ENCODE measurements at regions not wholly inside any gene's neighbourhood (a gene's known extent, or its start where the extent isn't known, plus 50 kb on each side); places are given as distances from the start of the nearest gene placed in this dataset.
A peak's percentile ranks its signal among the peaks of the same experiment; 100 is the strongest.
"Not testable (repeated sequence)": the region's sequence is repeated elsewhere in the genome, so short reads cannot be mapped to it uniquely, and the experiment has no call there.

- no peak for DNase-seq (ENCODE audit: low read depth)
These were observed 146.4 kb downstream of the C11orf91 start for GRCh38 chr11:33554219-33554618.

DNA sequence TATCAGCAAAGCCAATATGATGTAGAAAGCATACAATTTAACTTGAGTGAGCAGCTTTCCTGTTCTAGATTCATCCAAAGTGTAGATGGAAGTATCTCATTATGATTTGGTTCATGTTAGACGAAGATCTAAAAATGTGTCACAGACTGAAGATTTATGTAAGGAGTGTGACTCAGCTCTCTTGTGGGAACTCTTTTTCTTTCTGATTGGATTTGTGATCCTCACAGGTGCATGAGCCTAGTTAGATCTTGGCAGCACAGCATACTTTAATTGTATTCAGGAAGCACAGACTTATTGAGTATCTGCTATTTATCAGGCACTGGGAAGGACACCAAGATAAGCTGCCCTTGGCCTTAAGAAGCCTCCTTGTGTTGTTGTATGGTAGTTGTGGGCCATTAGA is 147.1 kb downstream of the C11orf91 start:
- DNase-seq (ENCODE audit: low read depth): no peak

DNA sequence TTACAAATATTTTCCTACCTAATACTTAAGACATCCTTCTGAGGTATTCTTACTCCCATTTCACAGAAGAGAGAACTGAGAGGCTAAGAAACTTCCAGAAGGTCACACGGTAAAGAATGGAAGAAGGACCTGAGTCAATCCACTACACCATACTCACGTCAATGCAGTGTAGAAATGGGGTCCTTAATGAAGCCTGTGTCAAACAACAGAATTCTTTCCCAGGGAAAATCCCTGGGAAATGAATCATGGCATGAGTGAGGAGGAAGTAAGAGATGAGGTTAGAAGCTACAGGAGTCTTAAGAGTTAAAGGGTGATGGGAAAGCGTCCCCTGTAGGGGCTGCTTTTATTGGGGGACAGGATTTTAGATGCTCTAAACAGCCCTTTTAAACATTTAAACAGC is 147.9 kb downstream of the C11orf91 start:
- DNase-seq (ENCODE audit: low read depth): no peak

- no peak for DNase-seq (ENCODE audit: low read depth)
These were observed 149.6 kb downstream of the C11orf91 start for GRCh38 chr11:33551051-33551450.

GRCh38 chr11:33549483-33549882 is 151.1 kb downstream of the C11orf91 start:
- DNase-seq (ENCODE audit: low read depth): no peak

- no peak for DNase-seq (ENCODE audit: low read depth)
These were observed 154.7 kb downstream of the C11orf91 start for GRCh38 chr11:33545931-33546330.

- DNase-seq (ENCODE audit: low read depth): no peak
These were observed 155.8 kb downstream of the C11orf91 start for GRCh38 chr11:33544593-33545373.

DNA sequence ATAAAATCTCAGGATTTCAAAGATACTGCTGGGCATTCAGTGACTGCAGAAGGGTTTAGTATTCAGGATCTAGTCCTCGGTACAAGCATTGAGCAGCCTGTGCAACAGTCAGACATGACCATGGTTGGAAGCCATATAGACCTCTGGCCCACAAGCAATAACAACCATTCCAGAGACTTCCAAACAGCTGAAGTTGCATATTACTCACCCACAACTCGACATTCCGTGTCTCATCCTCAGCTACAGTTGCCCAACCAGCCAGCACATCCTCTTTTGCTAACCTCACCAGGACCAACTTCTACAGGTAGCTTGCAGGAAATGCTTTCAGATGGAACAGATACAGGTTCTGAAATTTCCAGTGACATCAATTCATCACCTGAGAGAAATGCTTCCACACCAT is 156.8 kb downstream of the C11orf91 start:
- DNase-seq (ENCODE audit: low read depth): no peak

DNA sequence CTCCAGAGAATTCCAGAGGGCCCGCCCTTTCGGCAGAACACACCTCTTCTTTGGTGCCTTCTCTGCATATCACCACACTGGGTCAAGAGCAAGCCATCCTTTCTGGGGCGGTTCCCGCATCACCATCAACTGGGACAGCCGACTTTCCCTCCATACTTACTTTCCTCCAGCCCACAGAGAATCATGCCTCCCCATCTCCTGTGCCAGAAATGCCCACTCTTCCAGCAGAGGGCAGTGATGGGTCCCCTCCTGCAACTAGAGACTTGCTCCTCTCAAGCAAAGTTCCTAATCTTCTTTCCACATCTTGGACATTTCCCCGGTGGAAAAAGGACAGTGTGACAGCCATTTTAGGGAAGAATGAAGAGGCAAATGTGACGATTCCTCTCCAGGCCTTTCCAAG is 157.7 kb downstream of the C11orf91 start:
- peak; percentile 22 for DNase-seq (ENCODE audit: low read depth)

DNA sequence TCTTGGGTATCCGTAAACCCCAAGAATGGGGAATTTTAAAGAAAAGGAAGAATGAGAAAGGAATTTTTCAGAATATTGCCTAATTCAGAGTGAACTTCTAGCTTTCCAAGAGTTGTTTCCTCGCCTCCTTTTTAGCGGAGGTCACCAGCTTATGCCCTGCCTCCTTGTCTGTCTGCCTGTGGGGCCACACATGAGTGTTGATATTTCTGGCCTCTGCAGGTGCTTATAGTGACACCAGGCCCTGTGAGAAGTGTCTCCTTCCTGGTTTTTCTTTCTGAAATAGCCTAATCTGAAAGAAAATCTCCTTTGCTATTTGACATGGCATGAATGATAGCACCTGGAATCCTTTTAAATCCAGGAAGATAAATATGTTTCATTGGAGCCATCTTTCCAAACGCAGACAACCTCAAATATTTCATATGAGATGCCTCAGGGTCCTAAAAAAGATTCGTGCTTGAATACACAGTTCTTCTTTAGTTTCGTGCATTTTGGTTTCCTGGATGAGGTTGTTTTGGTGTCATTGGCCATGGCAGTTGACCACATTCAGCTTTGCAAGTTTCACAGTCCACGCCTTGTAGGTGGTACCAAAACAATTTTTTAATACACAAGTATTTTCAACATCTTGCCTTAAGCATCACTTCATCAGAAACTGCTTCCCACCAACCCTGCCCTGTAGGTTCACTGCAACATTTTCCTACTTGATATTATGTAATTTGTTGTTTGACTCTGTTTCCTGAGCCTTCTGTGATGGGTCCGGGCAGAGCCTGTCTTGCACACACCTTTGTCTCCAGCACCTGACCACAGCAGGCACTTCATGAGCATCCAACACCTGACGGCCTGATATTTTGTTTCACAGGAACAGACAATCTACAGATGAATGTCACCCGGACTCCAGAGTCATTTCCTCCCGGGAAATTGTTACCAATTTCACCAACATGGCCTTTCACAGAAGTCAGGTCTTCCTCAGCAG is 159.4 kb downstream of the C11orf91 start:
- no peak for DNase-seq (ENCODE audit: low read depth)

DNA sequence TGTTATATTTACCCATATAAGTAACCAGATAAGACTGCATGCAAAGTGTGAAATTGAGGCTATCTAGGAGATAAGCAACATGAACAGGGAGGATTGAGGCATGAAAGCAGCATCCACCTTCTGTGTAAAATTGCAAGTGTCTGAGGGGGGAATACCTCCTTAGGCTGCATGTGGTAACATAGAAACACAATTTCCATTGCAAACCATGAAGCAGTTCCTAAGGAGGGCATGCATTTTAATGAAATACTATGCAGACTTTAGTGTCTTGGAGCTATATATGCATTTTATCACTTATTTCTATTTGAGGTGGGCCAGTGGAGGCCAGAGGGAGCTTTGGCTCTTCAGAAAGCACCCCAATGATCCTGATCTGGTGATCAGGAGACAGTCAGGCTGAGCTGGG is 160.2 kb downstream of the C11orf91 start:
- DNase-seq (ENCODE audit: low read depth): no peak

GRCh38 chr11:33539751-33540150 is 160.9 kb downstream of the C11orf91 start:
- DNase-seq (ENCODE audit: low read depth): no peak

GRCh38 chr11:33538726-33539125 is 161.9 kb downstream of the C11orf91 start:
- DNase-seq (ENCODE audit: low read depth): no peak

- DNase-seq (ENCODE audit: low read depth): no peak
These were observed 164.4 kb downstream of the C11orf91 start for GRCh38 chr11:33536178-33536577.

DNA sequence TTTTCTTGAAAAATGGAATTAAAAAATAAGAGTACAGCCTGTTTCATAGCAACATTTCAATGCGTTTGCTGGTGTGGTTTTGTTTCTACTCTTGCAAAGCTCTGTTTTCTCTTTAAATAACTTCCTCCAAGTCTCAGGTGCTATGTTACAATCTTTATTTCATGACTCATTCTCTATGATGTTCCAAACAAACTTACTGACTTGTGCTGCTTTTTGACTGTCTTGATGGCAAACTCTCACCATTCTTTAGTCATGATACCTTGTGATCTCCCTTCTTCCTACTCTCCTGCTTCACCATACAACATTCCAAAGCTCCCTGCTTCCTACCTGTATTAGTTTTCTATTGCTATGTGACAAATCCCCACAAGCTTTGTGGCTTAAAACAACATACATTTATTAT is 166.1 kb downstream of the C11orf91 start:
- no peak for DNase-seq (ENCODE audit: low read depth)

GRCh38 chr11:33533386-33534052 is 167.1 kb downstream of the C11orf91 start:
- no peak for DNase-seq (ENCODE audit: low read depth)

- DNase-seq (ENCODE audit: low read depth): no peak
These were observed 167.8 kb downstream of the C11orf91 start for GRCh38 chr11:33532720-33533385.

DNA sequence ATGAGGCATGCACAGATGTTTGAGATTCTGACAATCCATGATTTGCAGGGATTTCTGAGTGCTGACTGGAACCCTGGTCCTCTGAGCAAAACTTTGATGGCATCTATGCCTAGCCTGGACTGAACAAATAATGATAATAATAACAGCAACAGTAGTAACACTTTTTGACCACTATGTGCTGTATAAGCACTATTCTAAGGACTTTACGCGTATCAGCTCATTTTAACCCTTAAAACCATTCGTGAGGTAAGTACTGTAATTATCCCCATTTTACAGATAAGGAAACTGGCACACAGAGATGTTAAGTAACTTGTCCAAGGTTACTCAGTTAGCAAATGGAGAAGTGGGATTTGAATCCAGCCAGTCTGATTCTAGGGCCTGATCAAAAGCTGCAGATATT is 168.4 kb downstream of the C11orf91 start:
- DNase-seq (ENCODE audit: low read depth): no peak

DNA sequence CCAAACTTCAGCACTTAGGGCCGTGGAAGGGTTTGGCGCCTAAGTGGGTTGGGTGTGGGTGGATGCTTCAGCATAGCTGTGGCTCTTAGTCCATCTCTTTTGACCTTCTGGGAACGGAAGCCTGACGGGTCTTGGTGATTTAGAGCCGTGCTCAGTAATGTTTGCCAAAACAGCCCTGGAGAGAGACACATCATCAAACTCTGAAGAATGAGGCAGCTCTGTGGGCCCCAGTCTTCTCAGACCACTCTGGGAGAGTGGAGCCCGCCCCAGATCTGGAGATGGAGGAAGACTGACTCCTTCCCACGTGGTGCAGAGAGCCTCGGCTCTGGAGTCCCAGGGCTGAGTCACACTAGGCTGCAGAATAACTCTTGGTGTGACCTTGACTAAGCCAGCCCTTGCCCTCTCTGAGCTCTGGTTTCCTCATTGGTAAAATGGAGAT is 168.9 kb downstream of the C11orf91 start:
- no peak for DNase-seq (ENCODE audit: low read depth)

- no peak for DNase-seq (ENCODE audit: low read depth)
These were observed 169.8 kb downstream of the C11orf91 start for GRCh38 chr11:33530815-33531214.

DNA sequence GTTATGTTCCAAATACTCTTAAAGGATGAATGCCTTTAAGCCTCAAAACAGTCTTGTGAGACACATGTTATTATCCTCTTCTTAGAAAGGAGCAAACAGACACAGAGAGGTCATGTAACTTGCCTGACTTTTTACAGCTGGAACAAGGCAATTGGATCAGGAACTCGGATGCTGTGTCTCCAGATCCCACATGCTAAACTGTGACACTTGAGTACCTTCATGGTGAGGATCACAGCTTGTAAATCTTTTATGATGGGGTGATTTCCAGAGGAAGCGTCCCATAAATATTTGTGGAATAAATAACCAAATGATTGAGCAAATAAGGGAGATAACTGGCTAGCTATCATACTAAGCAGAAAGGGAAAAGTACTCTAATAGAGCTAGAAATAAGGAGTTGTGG is 171.2 kb downstream of the C11orf91 start:
- no peak for DNase-seq (ENCODE audit: low read depth)

DNA sequence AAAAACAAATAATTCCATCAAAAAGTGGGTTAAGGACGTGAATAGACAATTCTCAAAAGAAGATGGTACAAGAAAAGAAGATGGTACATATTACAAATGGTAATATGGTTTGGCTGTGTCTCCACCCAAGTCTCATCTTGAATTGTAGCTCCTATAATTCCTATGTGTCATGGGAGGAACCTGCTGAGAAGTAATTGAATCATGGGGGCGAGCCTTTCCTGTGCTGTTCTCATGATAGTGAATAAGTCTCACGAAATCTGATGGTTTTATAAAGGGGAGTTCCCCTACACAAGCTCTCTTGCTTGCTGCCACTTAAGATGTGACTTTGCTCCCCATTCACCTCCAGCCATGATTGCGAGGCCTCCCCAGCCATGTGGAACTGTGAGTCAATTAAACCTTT is 172.9 kb downstream of the C11orf91 start:
- DNase-seq (ENCODE audit: low read depth): not testable (repeated sequence)
